UCSD-AML1 (cell line): ENCODE measurements at regions not wholly inside any gene's neighbourhood (a gene's known extent, or its start where the extent isn't known, plus 50 kb on each side); places are given as distances from the start of the nearest gene placed in this dataset.
A peak's percentile ranks its signal among the peaks of the same experiment; 100 is the strongest.

ENCODE experiments used
- DNase-seq: peaks from one replicate; lab custom pipeline; 2025; ENCODE audit not compliant: unreplicated experiment; lab: John Stamatoyannopoulos, UW

GRCh38 chr11:32316232-32316631 lies 119.1 kb downstream of the WT1 start:
- DNase-seq: no peak

GRCh38 chr11:32316858-32317642 lies 118.3 kb downstream of the WT1 start:
- DNase-seq: no peak

GRCh38 chr11:32317643-32318042 lies 117.7 kb downstream of the WT1 start:
- DNase-seq: no peak

- DNase-seq: no peak
Measured at GRCh38 chr11:32318071-32319055, 117.0 kb downstream of the WT1 start.

- no peak for DNase-seq
Measured at GRCh38 chr11:32323814-32324130, 111.6 kb downstream of the WT1 start.

GRCh38 chr11:32325187-32325586 lies 110.2 kb downstream of the WT1 start:
- no peak for DNase-seq

GRCh38 chr11:32325725-32326124 lies 109.6 kb downstream of the WT1 start:
- DNase-seq: no peak

GRCh38 chr11:32326522-32326921 lies 108.8 kb downstream of the WT1 start:
- DNase-seq: no peak

GRCh38 chr11:32328392-32328791 lies 106.9 kb downstream of the WT1 start:
- DNase-seq: no peak

GRCh38 chr11:32331098-32331497 lies 104.2 kb downstream of the WT1 start:
- no peak for DNase-seq

- DNase-seq: no peak
Measured at GRCh38 chr11:32331792-32332191, 103.5 kb downstream of the WT1 start.

GRCh38 chr11:32332990-32333319 lies 102.4 kb downstream of the WT1 start:
- no peak for DNase-seq

GRCh38 chr11:32333320-32333991 lies 101.9 kb downstream of the WT1 start:
- DNase-seq: peak; percentile 32

- peak; percentile 43 for DNase-seq
Measured at GRCh38 chr11:32334822-32335221, 100.5 kb downstream of the WT1 start.
